ENCODE measurements at regions not wholly inside any gene's neighbourhood (a gene's known extent, or its start where the extent isn't known, plus 50 kb on each side); places are given as distances from the start of the nearest gene placed in this dataset.

- no peak for DNase-seq
- Mint-ChIP-seq H3K36me3 (ENCODE audit: unreplicated experiment) (no peaks in the 10 kb centered on the region), H3K9me3 (ENCODE audit: unreplicated experiment) (peaks cover 2% of the 10 kb centered on the region), H3K4me3 (ENCODE audit: unreplicated experiment) (peak overlapping the region; percentile 13), H3K27ac (ENCODE audit: unreplicated experiment) (peak overlapping the region; percentile 40), H3K27me3 (ENCODE audit: unreplicated experiment) (peaks cover 2% of the 10 kb centered on the region), H3K4me1 (ENCODE audit: low read depth, unreplicated experiment) (peaks cover 42% of the 10 kb centered on the region)
- TF ChIP-seq CTCF (IDR thresholded peaks at IDR 0.05; ENCODE audit: partially characterized antibody, unreplicated experiment) = no peak
These were observed 54.2 kb downstream of the S1PR1 start for GRCh38 chr1:101290922-101291561.

DNA sequence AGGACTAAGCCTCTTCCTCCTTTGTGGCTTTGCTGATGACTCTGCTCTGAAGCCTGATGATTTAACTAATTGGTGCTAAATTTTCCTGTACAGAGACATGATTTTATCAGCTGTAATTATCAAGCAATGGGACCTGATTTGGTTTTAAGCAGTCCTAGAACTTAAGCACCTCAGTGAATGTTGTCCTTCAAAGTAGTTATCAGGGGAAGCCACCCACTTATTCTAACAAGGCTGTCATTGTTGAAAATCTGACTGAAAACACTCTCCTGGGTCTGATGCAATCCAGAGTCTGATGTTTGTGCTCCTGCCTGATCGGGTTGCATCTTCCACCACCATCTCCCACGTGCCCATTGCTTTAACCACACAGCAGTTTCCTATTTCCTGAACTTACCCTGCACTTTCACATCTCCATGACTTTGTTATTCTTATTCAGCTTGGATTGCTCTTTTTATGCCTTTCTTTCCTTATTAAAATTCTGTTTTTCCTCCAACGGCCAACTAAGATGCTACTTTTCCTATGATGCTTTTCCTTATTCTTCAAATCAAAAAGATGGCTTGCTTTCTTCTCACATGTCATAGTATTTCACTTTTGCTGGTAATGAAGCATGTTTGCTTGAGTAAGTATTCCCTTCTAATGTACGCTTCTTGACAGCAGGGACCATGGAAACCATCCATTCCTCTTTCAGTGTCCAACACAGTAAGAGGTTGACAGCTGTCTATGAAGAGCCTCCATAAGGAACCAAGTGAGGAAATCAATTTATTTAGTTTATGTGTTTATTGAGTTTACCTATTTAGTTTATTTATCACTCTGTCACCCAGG, 55.0 kb downstream of the S1PR1 start:
- Mint-ChIP-seq H3K27me3 (ENCODE audit: unreplicated experiment) (peaks cover 2% of the 10 kb centered on the region), H3K4me3 (ENCODE audit: unreplicated experiment) (peak overlapping the region; percentile 13), H3K36me3 (ENCODE audit: unreplicated experiment) (no peaks in the 10 kb centered on the region), H3K9me3 (ENCODE audit: unreplicated experiment) (peaks cover 2% of the 10 kb centered on the region), H3K27ac (ENCODE audit: unreplicated experiment) (peak overlapping the region; percentile 40), H3K4me1 (ENCODE audit: low read depth, unreplicated experiment) (peaks cover 45% of the 10 kb centered on the region)
- DNase-seq = no peak
- no peak for TF ChIP-seq CTCF (IDR thresholded peaks at IDR 0.05; ENCODE audit: partially characterized antibody, unreplicated experiment)

DNA sequence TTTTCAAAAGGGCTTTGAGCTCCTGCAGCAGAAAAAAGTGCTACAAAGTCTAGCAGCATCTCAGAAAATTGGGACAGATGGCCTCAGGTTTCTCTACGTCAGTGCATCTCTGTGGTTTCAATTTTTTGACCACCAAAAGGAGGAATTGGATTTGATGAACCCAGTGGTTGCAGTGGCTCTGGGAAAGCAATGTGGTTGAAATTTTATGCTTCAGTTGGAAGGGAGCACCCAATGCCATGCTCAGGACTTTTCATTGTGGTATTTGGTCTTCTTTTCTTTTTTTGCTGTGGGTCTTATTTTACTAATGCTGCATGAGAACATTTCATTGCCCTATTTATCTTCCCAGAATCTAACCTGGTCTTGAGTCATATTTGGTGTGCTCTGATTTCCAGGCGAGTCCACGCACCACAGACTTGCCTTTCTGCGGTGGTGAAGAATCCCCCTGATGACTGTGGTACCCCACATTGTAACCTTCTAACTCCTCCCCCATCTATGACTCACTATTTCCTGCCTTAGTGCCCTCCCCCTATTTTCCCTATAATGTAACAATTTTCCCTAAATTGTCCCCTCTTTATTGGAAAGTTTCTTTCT, 56.7 kb downstream of the S1PR1 start:
- peak overlapping the region; percentile 53 for H3K27ac Mint-ChIP-seq (ENCODE audit: unreplicated experiment)
- H3K4me3 Mint-ChIP-seq (ENCODE audit: unreplicated experiment) = no peak overlapping the region

GRCh38 chr1:101295209-101295608, 58.4 kb downstream of the S1PR1 start:
- peaks cover 14% of the 10 kb centered on the region for H3K9me3 Mint-ChIP-seq (ENCODE audit: unreplicated experiment)

More for the DNA sequence above, 56.7 kb downstream of the S1PR1 start:
- Mint-ChIP-seq H3K27me3 (ENCODE audit: unreplicated experiment) (peaks cover 10% of the 10 kb centered on the region), H3K4me1 (ENCODE audit: low read depth, unreplicated experiment) (peaks cover 59% of the 10 kb centered on the region), H3K36me3 (ENCODE audit: unreplicated experiment) (no peaks in the 10 kb centered on the region), H3K9me3 (ENCODE audit: unreplicated experiment) (peaks cover 14% of the 10 kb centered on the region)
- DNase-seq = no peak
- no peak for TF ChIP-seq CTCF (IDR thresholded peaks at IDR 0.05; ENCODE audit: partially characterized antibody, unreplicated experiment)

More at GRCh38 chr1:101295209-101295608, 58.4 kb downstream of the S1PR1 start:
- H3K27ac Mint-ChIP-seq (ENCODE audit: unreplicated experiment) = peak overlapping the region; percentile 39
- H3K36me3 Mint-ChIP-seq (ENCODE audit: unreplicated experiment) = no peaks in the 10 kb centered on the region
- DNase-seq = no peak
- TF ChIP-seq CTCF (IDR thresholded peaks at IDR 0.05; ENCODE audit: partially characterized antibody, unreplicated experiment) = no peak
- H3K4me3 Mint-ChIP-seq (ENCODE audit: unreplicated experiment) = no peak overlapping the region
- H3K27me3 Mint-ChIP-seq (ENCODE audit: unreplicated experiment) = peaks cover 10% of the 10 kb centered on the region
- peaks cover 47% of the 10 kb centered on the region for H3K4me1 Mint-ChIP-seq (ENCODE audit: low read depth, unreplicated experiment)

All from glutamatergic neuron (in vitro differentiated cells).